Astrocyte of the spinal cord (primary cell): ENCODE measurements at regions not wholly inside any gene's neighbourhood (a gene's known extent, or its start where the extent isn't known, plus 50 kb on each side); places are given as distances from the start of the nearest gene placed in this dataset.

ENCODE experiments used
- DNase-seq: peaks from one replicate; pipeline ENCODE4 v3.0.0; 2011; ENCODE audit warnings: low read depth, low spot score
- H3K4me3 ChIP-seq: 2 replicates; pipeline ENCODE4 v1.5.1; 2011; ENCODE audit warnings: low read depth, mild to moderate bottlenecking, low read length, moderate library complexity
- in situ Hi-C: cut with HindIII; loops from 2 replicates; pipeline ENCODE4 v1.10.0; 2017; ENCODE audit warnings: low sequenced_read_pairs
- TF ChIP-seq, protein P1 (sequence below): IDR thresholded peaks from 2 replicates; pipeline ENCODE4 v1.5.1; 2012; ENCODE audit warnings: low read depth, mild to moderate bottlenecking, low read length, inconsistent platforms

GRCh38 chr2:174664084-174664759 lies 66.6 kb upstream of the WIPF1 start:
- TF ChIP-seq, protein P1, sequence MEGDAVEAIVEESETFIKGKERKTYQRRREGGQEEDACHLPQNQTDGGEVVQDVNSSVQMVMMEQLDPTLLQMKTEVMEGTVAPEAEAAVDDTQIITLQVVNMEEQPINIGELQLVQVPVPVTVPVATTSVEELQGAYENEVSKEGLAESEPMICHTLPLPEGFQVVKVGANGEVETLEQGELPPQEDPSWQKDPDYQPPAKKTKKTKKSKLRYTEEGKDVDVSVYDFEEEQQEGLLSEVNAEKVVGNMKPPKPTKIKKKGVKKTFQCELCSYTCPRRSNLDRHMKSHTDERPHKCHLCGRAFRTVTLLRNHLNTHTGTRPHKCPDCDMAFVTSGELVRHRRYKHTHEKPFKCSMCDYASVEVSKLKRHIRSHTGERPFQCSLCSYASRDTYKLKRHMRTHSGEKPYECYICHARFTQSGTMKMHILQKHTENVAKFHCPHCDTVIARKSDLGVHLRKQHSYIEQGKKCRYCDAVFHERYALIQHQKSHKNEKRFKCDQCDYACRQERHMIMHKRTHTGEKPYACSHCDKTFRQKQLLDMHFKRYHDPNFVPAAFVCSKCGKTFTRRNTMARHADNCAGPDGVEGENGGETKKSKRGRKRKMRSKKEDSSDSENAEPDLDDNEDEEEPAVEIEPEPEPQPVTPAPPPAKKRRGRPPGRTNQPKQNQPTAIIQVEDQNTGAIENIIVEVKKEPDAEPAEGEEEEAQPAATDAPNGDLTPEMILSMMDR, result no peak
- no peak overlapping the region for H3K4me3 ChIP-seq
- in situ Hi-C loops, result no loop called here
- DNase-seq, result no peak

GRCh38 chr2:174663550-174663949 lies 65.9 kb upstream of the WIPF1 start:
- TF ChIP-seq, protein P1, result no peak
- H3K4me3 ChIP-seq, result no peak overlapping the region
- in situ Hi-C loops, result no loop called here
- peak; percentile 32 for DNase-seq

DNA sequence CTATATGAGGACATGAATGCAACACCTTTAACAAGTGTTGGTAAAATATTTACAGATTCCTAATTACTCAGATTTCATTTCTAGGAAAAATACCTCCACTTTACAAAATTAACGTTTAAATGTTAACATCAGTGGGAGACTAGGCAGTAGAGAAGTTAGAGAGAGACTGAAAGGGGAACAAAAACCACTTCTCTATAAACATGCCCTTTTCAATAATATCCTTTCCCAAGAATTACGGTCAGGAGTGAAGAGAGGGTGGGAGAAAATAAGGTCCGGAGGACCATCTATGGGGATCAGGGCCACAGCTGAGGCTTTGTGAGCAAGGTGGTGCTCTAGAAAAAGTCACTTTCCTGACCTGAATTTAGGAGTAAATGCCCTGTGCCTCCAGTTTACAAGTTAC lies 65.3 kb upstream of the WIPF1 start:
- in situ Hi-C loops, result no loop called here
- no peak for DNase-seq
- H3K4me3 ChIP-seq, result no peak overlapping the region
- TF ChIP-seq, protein P1, result no peak

DNA sequence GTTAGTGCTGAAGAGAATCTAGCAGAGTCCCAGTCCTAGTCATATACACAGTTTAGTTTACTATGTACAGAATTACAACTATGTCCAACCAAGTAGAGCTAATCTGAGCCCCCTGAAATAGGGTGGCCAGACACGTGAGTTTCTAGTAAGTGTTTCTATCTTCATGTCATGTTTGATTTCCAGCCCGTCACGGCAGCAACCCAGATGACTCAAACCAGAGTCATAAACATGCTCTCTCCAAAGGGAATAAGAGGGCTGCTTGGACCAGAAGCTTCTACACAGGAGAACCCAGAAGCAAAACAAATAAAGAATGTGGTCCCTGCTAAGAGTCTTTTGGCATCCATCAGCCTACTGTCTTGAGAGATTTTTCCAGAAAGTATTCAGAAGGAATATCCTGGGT lies 64.9 kb upstream of the WIPF1 start:
- no peak overlapping the region for H3K4me3 ChIP-seq
- peak; percentile 75 for DNase-seq
- in situ Hi-C loops, result no loop called here
- TF ChIP-seq, protein P1, result no peak

DNA sequence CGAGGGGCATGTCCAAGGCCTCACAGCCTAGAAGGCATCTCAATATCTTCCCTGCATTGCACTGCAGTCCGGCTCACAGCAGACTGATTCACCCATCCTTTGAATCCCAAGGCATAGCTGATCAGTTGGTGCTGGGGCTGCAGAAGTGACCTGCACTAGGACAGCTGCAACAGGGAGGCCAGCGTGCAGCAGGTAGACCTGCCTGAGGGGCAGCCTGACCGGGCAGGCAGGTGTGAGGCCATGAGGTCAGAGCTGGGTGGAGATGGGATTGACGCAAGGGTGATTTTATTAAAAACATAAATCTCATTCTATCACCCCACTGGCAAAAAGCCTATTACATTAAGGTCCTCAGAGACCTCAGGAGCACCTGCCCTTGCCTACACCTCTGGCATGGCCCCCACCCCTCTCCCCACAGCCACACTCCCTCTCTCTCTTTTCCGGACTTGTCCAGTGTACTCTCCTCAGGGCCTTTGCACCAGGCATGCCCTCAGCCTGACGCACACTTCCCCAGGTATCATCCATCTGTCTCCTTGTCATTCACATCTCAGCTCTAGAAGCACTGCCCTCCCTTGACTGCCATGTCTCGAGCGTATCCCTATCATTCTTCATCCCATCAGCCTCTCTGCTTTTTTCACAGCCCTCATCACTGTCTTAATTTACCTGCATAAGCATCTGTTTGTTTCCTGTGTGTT lies 63.5 kb upstream of the WIPF1 start:
- in situ Hi-C loops, result no loop called here
- DNase-seq, result no peak
- no peak overlapping the region for H3K4me3 ChIP-seq
- TF ChIP-seq, protein P1, result no peak

GRCh38 chr2:174659069-174659900 lies 61.7 kb upstream of the WIPF1 start:
- in situ Hi-C loops, result no loop called here
- H3K4me3 ChIP-seq, result no peak overlapping the region
- DNase-seq, result no peak
- TF ChIP-seq, protein P1, result no peak
